NCI-H748 (cell line): ENCODE measurements at regions not wholly inside any gene's neighbourhood (a gene's known extent, or its start where the extent isn't known, plus 50 kb on each side); places are given as distances from the start of the nearest gene placed in this dataset.

Experiments
- DNase-seq: peaks from one replicate; lab custom pipeline; 2025; ENCODE audit not compliant: unreplicated experiment; lab: John Stamatoyannopoulos, UW

- no peak for DNase-seq
These were observed 141.1 kb upstream of the MEF2C start for GRCh38 chr5:89024045-89024444.

- no peak for DNase-seq
These were observed 138.1 kb upstream of the MEF2C start for GRCh38 chr5:89020926-89021610.

- no peak for DNase-seq
These were observed 133.8 kb upstream of the MEF2C start for GRCh38 chr5:89016741-89017303.

GRCh38 chr5:89015409-89015808, 132.4 kb upstream of the MEF2C start:
- no peak for DNase-seq

GRCh38 chr5:89011778-89012711, 129.1 kb upstream of the MEF2C start:
- no peak for DNase-seq

GRCh38 chr5:89010512-89010911, 127.5 kb upstream of the MEF2C start:
- no peak for DNase-seq

GRCh38 chr5:89008291-89008690, 125.3 kb upstream of the MEF2C start:
- no peak for DNase-seq

- DNase-seq: no peak
These were observed 123.0 kb upstream of the MEF2C start for GRCh38 chr5:89005990-89006389.

- DNase-seq: no peak
These were observed 121.4 kb upstream of the MEF2C start for GRCh38 chr5:89004379-89004778.

- DNase-seq: no peak
These were observed 120.6 kb upstream of the MEF2C start for GRCh38 chr5:89003563-89004036.

- no peak for DNase-seq
These were observed 116.9 kb upstream of the MEF2C start for GRCh38 chr5:88999853-89000252.

GRCh38 chr5:88997937-88998336, 115.0 kb upstream of the MEF2C start:
- no peak for DNase-seq

GRCh38 chr5:88984040-88984439, 101.1 kb upstream of the MEF2C start:
- DNase-seq: peak; percentile 31

GRCh38 chr5:88979726-88980125, 96.7 kb upstream of the MEF2C start:
- no peak for DNase-seq

GRCh38 chr5:88979244-88979643, 96.3 kb upstream of the MEF2C start:
- DNase-seq: no peak

GRCh38 chr5:88976914-88977313, 93.9 kb upstream of the MEF2C start:
- no peak for DNase-seq

- DNase-seq: no peak
These were observed 84.9 kb upstream of the MEF2C start for GRCh38 chr5:88967633-88968585.

GRCh38 chr5:88964831-88965230, 81.8 kb upstream of the MEF2C start:
- DNase-seq: peak; percentile 66

GRCh38 chr5:88957013-88957412, 74.0 kb upstream of the MEF2C start:
- DNase-seq: no peak

- no peak for DNase-seq
These were observed 73.4 kb upstream of the MEF2C start for GRCh38 chr5:88956416-88956815.

- no peak for DNase-seq
These were observed 72.4 kb upstream of the MEF2C start for GRCh38 chr5:88955403-88955802.
